NCI-H510A (cell line): ENCODE measurements at regions not wholly inside any gene's neighbourhood (a gene's known extent, or its start where the extent isn't known, plus 50 kb on each side); places are given as distances from the start of the nearest gene placed in this dataset.

Experiments
- DNase-seq: peaks from one replicate; lab custom pipeline; 2025; lab: John Stamatoyannopoulos, UW

GRCh38 chr3:135865553-135865952 lies 100.0 kb upstream of the PPP2R3A start:
- no peak for DNase-seq

GRCh38 chr3:135867911-135868310 lies 97.6 kb upstream of the PPP2R3A start:
- no peak for DNase-seq

GRCh38 chr3:135868801-135869200 lies 96.7 kb upstream of the PPP2R3A start:
- DNase-seq: peak; percentile 2

GRCh38 chr3:135869439-135870105 lies 96.0 kb upstream of the PPP2R3A start:
- DNase-seq: no peak

- DNase-seq: no peak
Measured at GRCh38 chr3:135871311-135871710, 94.2 kb upstream of the PPP2R3A start.

- DNase-seq: no peak
Measured at GRCh38 chr3:135874035-135874434, 91.5 kb upstream of the PPP2R3A start.

- no peak for DNase-seq
Measured at GRCh38 chr3:135878501-135878900, 87.0 kb upstream of the PPP2R3A start.

GRCh38 chr3:135885885-135886284 lies 79.6 kb upstream of the PPP2R3A start:
- DNase-seq: no peak

GRCh38 chr3:135887220-135887619 lies 78.3 kb upstream of the PPP2R3A start:
- no peak for DNase-seq

GRCh38 chr3:135889443-135889842 lies 76.1 kb upstream of the PPP2R3A start:
- no peak for DNase-seq

- DNase-seq: no peak
Measured at GRCh38 chr3:135891121-135891520, 74.4 kb upstream of the PPP2R3A start.

GRCh38 chr3:135895106-135895733 lies 70.3 kb upstream of the PPP2R3A start:
- peak; percentile 21 for DNase-seq

GRCh38 chr3:135895734-135896121 lies 69.8 kb upstream of the PPP2R3A start:
- DNase-seq: no peak

- DNase-seq: no peak
Measured at GRCh38 chr3:135896613-135897012, 68.9 kb upstream of the PPP2R3A start.

GRCh38 chr3:135897715-135898114 lies 67.8 kb upstream of the PPP2R3A start:
- DNase-seq: no peak

- DNase-seq: no peak
Measured at GRCh38 chr3:135898774-135899173, 66.8 kb upstream of the PPP2R3A start.

- DNase-seq: no peak
Measured at GRCh38 chr3:135905058-135905724, 60.3 kb upstream of the PPP2R3A start.

GRCh38 chr3:135907422-135908165 lies 57.9 kb upstream of the PPP2R3A start:
- peak; percentile 10 for DNase-seq

GRCh38 chr3:135908225-135908624 lies 57.3 kb upstream of the PPP2R3A start:
- DNase-seq: peak; percentile 20

GRCh38 chr3:135908737-135909136 lies 56.8 kb upstream of the PPP2R3A start:
- DNase-seq: no peak

- DNase-seq: no peak
Measured at GRCh38 chr3:135911110-135911509, 54.4 kb upstream of the PPP2R3A start.

GRCh38 chr3:135915206-135915605 lies 50.3 kb upstream of the PPP2R3A start:
- DNase-seq: no peak
